GM12872 (cell line): ENCODE measurements at regions not wholly inside any gene's neighbourhood (a gene's known extent, or its start where the extent isn't known, plus 50 kb on each side); places are given as distances from the start of the nearest gene placed in this dataset.

Source experiments
- TF ChIP-seq, protein P1 (sequence below): IDR thresholded peaks from 3 replicates; pipeline ENCODE4 v1.5.1; 2011; ENCODE audit warnings: low read depth, mild to moderate bottlenecking, low read length, moderate library complexity; ENCODE audit not compliant: insufficient read depth

DNA sequence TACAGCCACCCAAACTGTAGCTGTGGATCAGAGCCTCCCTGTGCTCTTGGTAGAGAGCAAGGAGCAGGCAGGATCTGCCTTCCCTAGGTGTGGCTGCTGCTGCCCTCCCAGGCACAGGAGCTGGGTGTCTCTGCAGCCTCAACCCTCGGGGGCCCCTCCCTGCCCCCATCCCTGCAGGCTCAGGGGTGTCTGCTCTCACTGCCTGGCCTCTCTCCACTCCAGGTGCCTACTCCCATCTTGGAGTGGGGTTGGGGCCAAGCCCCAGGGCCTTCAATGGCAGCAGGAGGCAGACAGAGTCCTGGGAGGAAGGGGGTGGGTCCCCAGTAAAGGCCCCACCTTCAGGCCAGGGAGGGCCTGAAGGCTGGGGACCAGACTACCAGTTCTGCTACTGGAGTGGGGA lies 189.7 kb upstream of the OSR1 start:
- TF ChIP-seq, protein P1, sequence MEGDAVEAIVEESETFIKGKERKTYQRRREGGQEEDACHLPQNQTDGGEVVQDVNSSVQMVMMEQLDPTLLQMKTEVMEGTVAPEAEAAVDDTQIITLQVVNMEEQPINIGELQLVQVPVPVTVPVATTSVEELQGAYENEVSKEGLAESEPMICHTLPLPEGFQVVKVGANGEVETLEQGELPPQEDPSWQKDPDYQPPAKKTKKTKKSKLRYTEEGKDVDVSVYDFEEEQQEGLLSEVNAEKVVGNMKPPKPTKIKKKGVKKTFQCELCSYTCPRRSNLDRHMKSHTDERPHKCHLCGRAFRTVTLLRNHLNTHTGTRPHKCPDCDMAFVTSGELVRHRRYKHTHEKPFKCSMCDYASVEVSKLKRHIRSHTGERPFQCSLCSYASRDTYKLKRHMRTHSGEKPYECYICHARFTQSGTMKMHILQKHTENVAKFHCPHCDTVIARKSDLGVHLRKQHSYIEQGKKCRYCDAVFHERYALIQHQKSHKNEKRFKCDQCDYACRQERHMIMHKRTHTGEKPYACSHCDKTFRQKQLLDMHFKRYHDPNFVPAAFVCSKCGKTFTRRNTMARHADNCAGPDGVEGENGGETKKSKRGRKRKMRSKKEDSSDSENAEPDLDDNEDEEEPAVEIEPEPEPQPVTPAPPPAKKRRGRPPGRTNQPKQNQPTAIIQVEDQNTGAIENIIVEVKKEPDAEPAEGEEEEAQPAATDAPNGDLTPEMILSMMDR: no peak

DNA sequence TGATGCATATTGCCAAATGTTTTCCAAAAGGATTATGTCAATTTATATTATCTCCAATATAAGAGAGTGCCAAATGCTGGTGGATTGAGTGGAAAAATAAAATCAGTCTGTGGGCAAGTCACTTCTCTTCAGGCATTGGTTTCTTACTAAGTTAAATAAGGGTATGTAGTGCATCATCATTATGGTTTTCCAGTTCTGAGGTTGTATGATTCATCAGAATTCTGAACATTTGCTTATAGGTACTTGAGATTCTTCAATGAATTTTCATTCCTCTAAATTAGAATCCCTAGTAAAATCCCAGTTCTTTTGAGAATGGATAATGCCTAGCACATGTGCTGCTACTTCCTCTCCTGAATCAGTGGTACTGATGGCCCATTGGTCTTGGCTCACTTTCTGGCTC lies 188.9 kb upstream of the OSR1 start:
- TF ChIP-seq, protein P1: no peak

GRCh38 chr2:19545507-19545906 lies 187.1 kb upstream of the OSR1 start:
- TF ChIP-seq, protein P1: peak; percentile 38; the same call in 1 of the 3 replicates

DNA sequence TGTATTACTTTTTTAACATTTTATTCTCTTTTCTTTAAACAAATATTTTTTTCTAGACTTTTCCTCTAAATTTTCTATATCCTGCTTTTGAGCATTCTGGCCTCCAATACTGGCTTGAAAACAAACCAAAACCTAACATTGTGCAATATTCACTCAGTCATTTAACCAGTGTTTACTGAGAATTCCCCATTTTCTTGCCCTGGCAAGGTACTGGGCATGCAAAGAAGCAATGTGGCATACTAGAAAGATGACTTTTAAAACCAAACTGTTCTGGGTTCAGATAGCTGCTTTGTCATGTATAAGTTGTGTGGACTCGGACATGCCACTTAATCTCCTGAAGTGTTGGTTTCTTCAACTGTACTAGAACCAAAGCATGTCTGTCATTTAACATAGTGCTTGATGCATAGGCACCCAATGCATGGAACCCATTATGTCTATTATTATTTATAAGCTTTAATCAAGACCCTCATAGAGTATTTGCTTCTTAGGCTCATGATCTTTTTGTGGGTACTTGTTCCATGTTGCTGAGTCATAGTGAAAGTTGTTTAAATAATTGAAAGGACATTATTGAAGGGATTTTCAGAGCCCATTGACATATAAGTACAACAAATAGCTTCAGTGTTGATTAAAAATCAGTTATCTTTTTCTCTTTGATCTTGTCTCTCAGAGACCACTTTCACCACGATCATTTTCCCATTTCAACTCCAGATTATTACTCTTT lies 185.4 kb upstream of the OSR1 start:
- TF ChIP-seq, protein P1: no peak

DNA sequence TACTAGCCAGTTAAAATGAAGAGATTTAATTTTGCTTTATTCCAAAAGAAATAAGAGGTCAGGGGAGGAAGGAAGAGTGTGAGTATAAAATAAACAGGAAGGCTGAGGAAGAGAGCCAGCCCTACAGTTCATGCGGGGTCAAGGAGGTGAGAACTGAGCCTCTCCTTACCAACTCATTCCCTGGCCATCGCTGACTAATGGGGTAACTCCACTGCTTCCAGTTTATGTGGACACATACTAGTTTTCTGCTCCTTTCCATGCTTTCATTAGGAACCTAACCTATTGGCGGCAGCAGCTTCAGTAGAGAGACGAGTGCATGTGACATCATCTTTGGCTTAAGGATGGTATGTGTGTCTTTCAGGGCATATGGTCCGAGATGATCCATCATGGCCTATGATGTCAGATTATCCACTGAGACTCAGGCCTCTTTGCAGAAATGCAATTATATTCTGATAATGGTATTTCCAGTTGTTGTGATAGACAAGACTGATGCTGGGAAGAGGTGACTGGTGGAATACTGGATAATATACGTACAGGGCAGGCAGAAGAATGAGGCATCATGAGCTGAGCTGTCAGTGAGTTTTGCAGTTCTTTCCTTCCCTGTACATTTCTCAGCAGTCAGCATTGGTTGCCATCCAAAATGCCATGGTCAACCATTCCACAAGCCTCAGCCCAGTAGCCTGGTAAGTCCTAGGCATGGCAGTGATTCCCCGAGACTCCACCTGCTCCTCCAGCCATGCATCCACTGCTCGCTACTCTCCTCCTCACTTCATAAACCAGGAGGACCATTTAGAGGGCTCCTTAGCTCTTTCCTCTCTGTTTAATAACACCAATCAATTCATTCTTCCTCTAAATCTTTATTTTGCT lies 184.6 kb upstream of the OSR1 start:
- TF ChIP-seq, protein P1: no peak

- TF ChIP-seq, protein P1: 0 out of 3 replicates have a peak, but pooled peaks have one; percentile 4
Observed at GRCh38 chr2:19541884-19542283, 183.5 kb upstream of the OSR1 start.

DNA sequence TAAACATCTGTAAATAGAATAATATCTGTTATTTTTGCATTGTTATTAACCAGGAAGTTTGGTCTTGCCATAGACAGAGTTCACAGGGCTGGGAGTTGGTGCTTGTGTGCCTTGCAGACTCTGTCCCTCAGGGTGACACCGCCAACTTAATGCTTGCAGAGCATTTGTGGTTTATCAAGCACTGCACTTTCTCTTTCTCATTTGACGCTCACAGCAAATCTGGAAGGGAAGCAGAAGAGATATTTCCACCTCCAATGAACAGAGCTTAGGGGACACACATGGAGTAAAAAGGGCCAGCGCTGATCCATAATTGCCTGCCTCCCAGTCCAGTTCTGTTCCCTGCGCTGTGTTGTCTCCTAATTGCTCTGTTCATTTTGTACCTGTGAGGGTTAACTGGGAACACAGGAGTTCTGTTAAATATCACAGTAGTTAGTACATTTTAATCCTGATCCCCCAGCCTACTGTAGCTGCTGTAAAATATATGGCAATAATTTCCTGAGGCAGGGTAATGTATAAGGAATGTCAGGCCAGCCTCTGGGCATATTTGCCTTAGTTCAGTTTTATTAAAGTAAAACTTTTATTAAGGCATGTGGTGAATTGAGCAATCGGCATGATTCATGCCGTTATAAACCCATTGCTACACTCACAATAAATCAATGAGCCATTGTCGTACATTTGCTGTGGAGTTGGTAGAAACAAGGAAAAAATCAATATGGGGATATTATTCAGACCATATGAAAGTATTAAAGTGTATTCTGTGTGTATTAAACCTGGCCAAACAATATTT lies 182.5 kb upstream of the OSR1 start:
- TF ChIP-seq, protein P1: no peak
